ENCODE measurements at regions not wholly inside any gene's neighbourhood (a gene's known extent, or its start where the extent isn't known, plus 50 kb on each side); places are given as distances from the start of the nearest gene placed in this dataset.

DNA sequence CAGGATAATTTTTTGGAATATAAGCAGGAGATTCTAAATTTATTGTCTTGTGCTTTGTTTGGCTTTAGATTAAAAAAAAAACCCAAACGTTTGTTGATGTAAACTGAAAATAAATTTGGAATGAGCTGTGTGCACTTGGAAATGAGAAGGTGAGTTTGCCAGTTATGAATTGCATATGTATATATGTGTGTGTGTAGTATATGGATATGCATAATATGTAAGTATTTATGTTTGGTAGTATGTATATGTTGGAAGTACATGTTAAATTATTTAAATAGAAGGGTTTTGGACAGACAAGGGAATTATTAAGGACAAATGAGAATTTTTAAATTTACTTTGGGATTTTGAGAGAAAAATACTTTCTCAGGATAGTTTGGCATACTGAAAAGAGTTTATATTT lies 265.8 kb upstream of the CNTN3 start:
- TF ChIP-seq, protein P1, sequence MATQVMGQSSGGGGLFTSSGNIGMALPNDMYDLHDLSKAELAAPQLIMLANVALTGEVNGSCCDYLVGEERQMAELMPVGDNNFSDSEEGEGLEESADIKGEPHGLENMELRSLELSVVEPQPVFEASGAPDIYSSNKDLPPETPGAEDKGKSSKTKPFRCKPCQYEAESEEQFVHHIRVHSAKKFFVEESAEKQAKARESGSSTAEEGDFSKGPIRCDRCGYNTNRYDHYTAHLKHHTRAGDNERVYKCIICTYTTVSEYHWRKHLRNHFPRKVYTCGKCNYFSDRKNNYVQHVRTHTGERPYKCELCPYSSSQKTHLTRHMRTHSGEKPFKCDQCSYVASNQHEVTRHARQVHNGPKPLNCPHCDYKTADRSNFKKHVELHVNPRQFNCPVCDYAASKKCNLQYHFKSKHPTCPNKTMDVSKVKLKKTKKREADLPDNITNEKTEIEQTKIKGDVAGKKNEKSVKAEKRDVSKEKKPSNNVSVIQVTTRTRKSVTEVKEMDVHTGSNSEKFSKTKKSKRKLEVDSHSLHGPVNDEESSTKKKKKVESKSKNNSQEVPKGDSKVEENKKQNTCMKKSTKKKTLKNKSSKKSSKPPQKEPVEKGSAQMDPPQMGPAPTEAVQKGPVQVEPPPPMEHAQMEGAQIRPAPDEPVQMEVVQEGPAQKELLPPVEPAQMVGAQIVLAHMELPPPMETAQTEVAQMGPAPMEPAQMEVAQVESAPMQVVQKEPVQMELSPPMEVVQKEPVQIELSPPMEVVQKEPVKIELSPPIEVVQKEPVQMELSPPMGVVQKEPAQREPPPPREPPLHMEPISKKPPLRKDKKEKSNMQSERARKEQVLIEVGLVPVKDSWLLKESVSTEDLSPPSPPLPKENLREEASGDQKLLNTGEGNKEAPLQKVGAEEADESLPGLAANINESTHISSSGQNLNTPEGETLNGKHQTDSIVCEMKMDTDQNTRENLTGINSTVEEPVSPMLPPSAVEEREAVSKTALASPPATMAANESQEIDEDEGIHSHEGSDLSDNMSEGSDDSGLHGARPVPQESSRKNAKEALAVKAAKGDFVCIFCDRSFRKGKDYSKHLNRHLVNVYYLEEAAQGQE (IDR thresholded peaks at IDR 0.05) = no peak
- TF ChIP-seq, protein P2, sequence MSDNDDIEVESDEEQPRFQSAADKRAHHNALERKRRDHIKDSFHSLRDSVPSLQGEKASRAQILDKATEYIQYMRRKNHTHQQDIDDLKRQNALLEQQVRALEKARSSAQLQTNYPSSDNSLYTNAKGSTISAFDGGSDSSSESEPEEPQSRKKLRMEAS (IDR thresholded peaks at IDR 0.05) = no peak
- TF ChIP-seq, protein P3, sequence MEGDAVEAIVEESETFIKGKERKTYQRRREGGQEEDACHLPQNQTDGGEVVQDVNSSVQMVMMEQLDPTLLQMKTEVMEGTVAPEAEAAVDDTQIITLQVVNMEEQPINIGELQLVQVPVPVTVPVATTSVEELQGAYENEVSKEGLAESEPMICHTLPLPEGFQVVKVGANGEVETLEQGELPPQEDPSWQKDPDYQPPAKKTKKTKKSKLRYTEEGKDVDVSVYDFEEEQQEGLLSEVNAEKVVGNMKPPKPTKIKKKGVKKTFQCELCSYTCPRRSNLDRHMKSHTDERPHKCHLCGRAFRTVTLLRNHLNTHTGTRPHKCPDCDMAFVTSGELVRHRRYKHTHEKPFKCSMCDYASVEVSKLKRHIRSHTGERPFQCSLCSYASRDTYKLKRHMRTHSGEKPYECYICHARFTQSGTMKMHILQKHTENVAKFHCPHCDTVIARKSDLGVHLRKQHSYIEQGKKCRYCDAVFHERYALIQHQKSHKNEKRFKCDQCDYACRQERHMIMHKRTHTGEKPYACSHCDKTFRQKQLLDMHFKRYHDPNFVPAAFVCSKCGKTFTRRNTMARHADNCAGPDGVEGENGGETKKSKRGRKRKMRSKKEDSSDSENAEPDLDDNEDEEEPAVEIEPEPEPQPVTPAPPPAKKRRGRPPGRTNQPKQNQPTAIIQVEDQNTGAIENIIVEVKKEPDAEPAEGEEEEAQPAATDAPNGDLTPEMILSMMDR (IDR thresholded peaks at IDR 0.05; ENCODE audit: low read depth, low read length, missing input control) = no peak
- TF ChIP-seq EGR1 (IDR thresholded peaks at IDR 0.05; ENCODE audit: low read depth in 2 of 2) = no peak
- TF ChIP-seq RAD21 (IDR thresholded peaks at IDR 0.05) = no peak
- no peak for TF ChIP-seq HNF4G (IDR thresholded peaks at IDR 0.05)

All from liver (tissue), 3 donors.